ENCODE measurements at regions not wholly inside any gene's neighbourhood (a gene's known extent, or its start where the extent isn't known, plus 50 kb on each side); places are given as distances from the start of the nearest gene placed in this dataset.

DNA sequence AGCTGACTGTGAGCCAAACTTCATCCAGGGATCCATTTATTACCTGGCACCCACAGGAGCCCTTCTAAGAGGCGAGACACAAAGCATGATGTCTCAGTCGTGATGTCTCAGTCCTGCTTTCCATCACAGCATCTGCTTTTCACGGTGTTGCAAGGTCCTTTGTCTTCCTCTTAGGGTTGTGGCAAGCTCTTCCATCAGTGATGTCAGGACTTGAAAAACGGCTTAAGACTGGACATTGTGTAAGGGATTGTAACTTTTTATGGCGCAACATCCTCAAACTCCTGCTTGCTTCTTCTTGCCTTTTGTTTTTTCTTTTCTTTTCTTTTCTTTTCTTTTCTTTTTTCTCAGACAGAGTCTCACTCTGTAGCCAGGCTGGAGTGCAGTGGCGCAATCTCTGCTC, 586.5 kb upstream of the TMEM132C start:
- Histone ChIP-seq H3K9ac (ENCODE audit: control insufficient read depth, insufficient read depth, low read length) (no peak overlapping the region), H3K4me3 (no peak overlapping the region), H3K4me1 (ENCODE audit: control insufficient read depth, insufficient read depth, low read length) (no peaks in the 10 kb centered on the region), H3K4me2 (ENCODE audit: control insufficient read depth, insufficient read depth) (no peak overlapping the region), H2AFZ (ENCODE audit: control insufficient read depth, low read depth, low read length) (no peak overlapping the region), H3K9me3 (replicated peaks; ENCODE audit: control insufficient read depth, insufficient read depth, low read length) (no peaks in the 10 kb centered on the region), H3K27me3 (replicated peaks in 1 of 2; ENCODE audit: control insufficient read depth in 2 of 2, insufficient read depth in 2 of 2, low read length in 1 of 2) (no peaks in the 10 kb centered on the region), H4K20me1 (ENCODE audit: control insufficient read depth, insufficient read depth) (no peaks in the 10 kb centered on the region), H3K36me3 (ENCODE audit: control insufficient read depth in 2 of 2, insufficient read depth in 2 of 2, low read length in 1 of 2) (no peaks in the 10 kb centered on the region), H3K27ac (ENCODE audit: control insufficient read depth, insufficient read depth) (no peak overlapping the region), H3K79me2 (ENCODE audit: control insufficient read depth, insufficient read depth, low read length) (no peaks in the 10 kb centered on the region)
- in situ Hi-C loops (cut with MboI) (no loop called here), intact Hi-C loops (cut with micrococcal nuclease; ENCODE audit: unreplicated experiment) (no loop called here)
- WGBS (ENCODE audit: insufficient coverage, insufficient replicate concordance, low lambda C conversion rate, missing lambda C conversion rate), result 40% methylated on average over 6 of the region's 6 CpGs
- CTCF ChIA-PET, result no interaction called here
- ATAC-seq (no peak), DNase-seq (ENCODE audit: low read depth, low spot score) (no peak), FAIRE-seq (no peak)
- TF ChIP-seq EZH2 (IDR thresholded peaks at IDR 0.05; ENCODE audit: borderline replicate concordance, control insufficient read depth, low read depth, low read length), result no peak
- TF ChIP-seq WRNIP1 (IDR thresholded peaks at IDR 0.05; ENCODE audit: borderline replicate concordance, low read depth, low read length), result no peak
- TF ChIP-seq MEF2B (IDR thresholded peaks at IDR 0.05; ENCODE audit: partially characterized antibody, poor library complexity, severe bottlenecking), result no peak
- no peak for TF ChIP-seq IKZF2 (IDR thresholded peaks at IDR 0.05)
- POLR2A ChIA-PET, result no interaction called here
- SMC1A ChIA-PET (ENCODE audit: uncharacterized antibody, unreplicated experiment), result no interaction called here
- RAD21 ChIA-PET (ENCODE audit: unreplicated experiment), result no interaction called here
- BruUV-seq (replicated peaks), result no TSS peak

DNA sequence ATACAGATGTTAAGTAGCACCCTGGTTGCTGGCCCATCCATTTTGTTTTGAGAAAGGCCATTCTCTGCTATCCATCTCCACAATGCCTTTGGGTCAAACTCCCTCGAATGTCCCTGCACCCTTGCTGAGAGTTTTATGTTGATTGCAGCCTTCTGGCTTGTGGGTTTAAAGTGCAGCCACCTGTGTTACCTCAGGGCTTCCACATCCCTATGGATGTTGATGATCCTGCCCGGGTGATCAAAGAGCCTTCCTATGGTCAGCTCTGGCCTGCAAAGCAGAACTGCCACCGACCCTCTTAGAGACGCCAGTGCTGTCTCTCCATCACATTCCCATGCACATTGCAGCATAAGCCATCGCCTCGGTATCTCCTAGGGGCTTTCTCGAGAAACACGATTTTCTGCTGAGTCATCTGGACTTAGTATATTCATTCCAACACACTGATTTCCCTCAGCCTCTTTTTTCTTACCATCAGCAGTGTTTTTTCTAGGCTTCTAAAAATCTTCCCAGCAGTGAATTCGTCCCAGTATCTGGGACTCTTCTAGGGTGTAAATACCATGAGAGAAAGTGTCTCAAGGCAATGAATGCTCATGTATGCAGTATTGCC, 585.7 kb upstream of the TMEM132C start:
- WGBS (ENCODE audit: insufficient coverage, insufficient replicate concordance, low lambda C conversion rate, missing lambda C conversion rate), result 29% methylated on average over 9 of the region's 9 CpGs
- ChIA-PET SMC1A (ENCODE audit: uncharacterized antibody, unreplicated experiment) (no interaction called here), RAD21 (ENCODE audit: unreplicated experiment) (no interaction called here), POLR2A (no interaction called here), CTCF (no interaction called here)
- H3K27ac ChIP-seq (ENCODE audit: control insufficient read depth, insufficient read depth), result no peak overlapping the region
- no peak overlapping the region for H3K9ac ChIP-seq (ENCODE audit: control insufficient read depth, insufficient read depth, low read length)
- no peak overlapping the region for H3K4me3 ChIP-seq
- ATAC-seq (no peak), FAIRE-seq (no peak), DNase-seq (ENCODE audit: low read depth, low spot score) (no peak)
- in situ Hi-C loops (cut with MboI), result no loop called here
- no TSS peak for BruUV-seq (replicated peaks)
- no peaks in the 10 kb centered on the region for H3K36me3 ChIP-seq (ENCODE audit: control insufficient read depth in 2 of 2, insufficient read depth in 2 of 2, low read length in 1 of 2)
- H3K4me2 ChIP-seq (ENCODE audit: control insufficient read depth, insufficient read depth), result no peak overlapping the region
- H3K27me3 ChIP-seq (replicated peaks in 1 of 2; ENCODE audit: control insufficient read depth in 2 of 2, insufficient read depth in 2 of 2, low read length in 1 of 2), result no peaks in the 10 kb centered on the region
- no peaks in the 10 kb centered on the region for H4K20me1 ChIP-seq (ENCODE audit: control insufficient read depth, insufficient read depth)
- H3K9me3 ChIP-seq (replicated peaks; ENCODE audit: control insufficient read depth, insufficient read depth, low read length), result no peaks in the 10 kb centered on the region
- intact Hi-C loops (cut with micrococcal nuclease; ENCODE audit: unreplicated experiment), result no loop called here
- TF ChIP-seq MTA2 (IDR thresholded peaks at IDR 0.05; ENCODE audit: low read depth) (no peak), CBFB (IDR thresholded peaks at IDR 0.05; ENCODE audit: low read depth) (no peak), SMAD1 (IDR thresholded peaks at IDR 0.05; ENCODE audit: low read depth, partially characterized antibody) (no peak)
- TF ChIP-seq, protein P1, sequence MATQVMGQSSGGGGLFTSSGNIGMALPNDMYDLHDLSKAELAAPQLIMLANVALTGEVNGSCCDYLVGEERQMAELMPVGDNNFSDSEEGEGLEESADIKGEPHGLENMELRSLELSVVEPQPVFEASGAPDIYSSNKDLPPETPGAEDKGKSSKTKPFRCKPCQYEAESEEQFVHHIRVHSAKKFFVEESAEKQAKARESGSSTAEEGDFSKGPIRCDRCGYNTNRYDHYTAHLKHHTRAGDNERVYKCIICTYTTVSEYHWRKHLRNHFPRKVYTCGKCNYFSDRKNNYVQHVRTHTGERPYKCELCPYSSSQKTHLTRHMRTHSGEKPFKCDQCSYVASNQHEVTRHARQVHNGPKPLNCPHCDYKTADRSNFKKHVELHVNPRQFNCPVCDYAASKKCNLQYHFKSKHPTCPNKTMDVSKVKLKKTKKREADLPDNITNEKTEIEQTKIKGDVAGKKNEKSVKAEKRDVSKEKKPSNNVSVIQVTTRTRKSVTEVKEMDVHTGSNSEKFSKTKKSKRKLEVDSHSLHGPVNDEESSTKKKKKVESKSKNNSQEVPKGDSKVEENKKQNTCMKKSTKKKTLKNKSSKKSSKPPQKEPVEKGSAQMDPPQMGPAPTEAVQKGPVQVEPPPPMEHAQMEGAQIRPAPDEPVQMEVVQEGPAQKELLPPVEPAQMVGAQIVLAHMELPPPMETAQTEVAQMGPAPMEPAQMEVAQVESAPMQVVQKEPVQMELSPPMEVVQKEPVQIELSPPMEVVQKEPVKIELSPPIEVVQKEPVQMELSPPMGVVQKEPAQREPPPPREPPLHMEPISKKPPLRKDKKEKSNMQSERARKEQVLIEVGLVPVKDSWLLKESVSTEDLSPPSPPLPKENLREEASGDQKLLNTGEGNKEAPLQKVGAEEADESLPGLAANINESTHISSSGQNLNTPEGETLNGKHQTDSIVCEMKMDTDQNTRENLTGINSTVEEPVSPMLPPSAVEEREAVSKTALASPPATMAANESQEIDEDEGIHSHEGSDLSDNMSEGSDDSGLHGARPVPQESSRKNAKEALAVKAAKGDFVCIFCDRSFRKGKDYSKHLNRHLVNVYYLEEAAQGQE (IDR thresholded peaks at IDR 0.05; ENCODE audit: low read depth, low read length), result no peak
- no peaks in the 10 kb centered on the region for H3K79me2 ChIP-seq (ENCODE audit: control insufficient read depth, insufficient read depth, low read length)
- H3K4me1 ChIP-seq (ENCODE audit: control insufficient read depth, insufficient read depth, low read length), result no peaks in the 10 kb centered on the region
- no peak overlapping the region for H2AFZ ChIP-seq (ENCODE audit: control insufficient read depth, low read depth, low read length)
